HG03457 (cell line): ENCODE measurements at regions not wholly inside any gene's neighbourhood (a gene's known extent, or its start where the extent isn't known, plus 50 kb on each side); places are given as distances from the start of the nearest gene placed in this dataset.

Experiments used
- ATAC-seq: cut with Tn5 transposase; IDR thresholded peaks from one replicate; pipeline ENCODE4 v1.9.1; 2021; ENCODE audit warnings: moderate number of reproducible peaks; ENCODE audit not compliant: unreplicated experiment

GRCh38 chr6:105821027-105821426 lies 265.1 kb upstream of the PRDM1 start:
- no peak for ATAC-seq

- ATAC-seq, result no peak
Observed at GRCh38 chr6:105819745-105820144, 266.4 kb upstream of the PRDM1 start.

GRCh38 chr6:105818505-105818904 lies 267.6 kb upstream of the PRDM1 start:
- ATAC-seq, result no peak

- ATAC-seq, result no peak
Observed at GRCh38 chr6:105817961-105818360, 268.2 kb upstream of the PRDM1 start.

- ATAC-seq, result no peak
Observed at GRCh38 chr6:105817370-105817769, 268.8 kb upstream of the PRDM1 start.

- no peak for ATAC-seq
Observed at GRCh38 chr6:105816847-105817246, 269.3 kb upstream of the PRDM1 start.

GRCh38 chr6:105815661-105816555 lies 270.2 kb upstream of the PRDM1 start:
- no peak for ATAC-seq

- no peak for ATAC-seq
Observed at GRCh38 chr6:105814745-105815536, 271.2 kb upstream of the PRDM1 start.

- no peak for ATAC-seq
Observed at GRCh38 chr6:105810922-105811482, 275.1 kb upstream of the PRDM1 start.

- no peak for ATAC-seq
Observed at GRCh38 chr6:105810105-105810921, 275.8 kb upstream of the PRDM1 start.

- no peak for ATAC-seq
Observed at GRCh38 chr6:105808571-105808970, 277.6 kb upstream of the PRDM1 start.

- ATAC-seq, result no peak
Observed at GRCh38 chr6:105807905-105808304, 278.2 kb upstream of the PRDM1 start.

GRCh38 chr6:105806486-105806920 lies 279.6 kb upstream of the PRDM1 start:
- ATAC-seq, result no peak

GRCh38 chr6:105805501-105806023 lies 280.6 kb upstream of the PRDM1 start:
- no peak for ATAC-seq

- ATAC-seq, result no peak
Observed at GRCh38 chr6:105804424-105804823, 281.7 kb upstream of the PRDM1 start.

- ATAC-seq, result no peak
Observed at GRCh38 chr6:105804000-105804399, 282.1 kb upstream of the PRDM1 start.

- ATAC-seq, result no peak
Observed at GRCh38 chr6:105803442-105803841, 282.7 kb upstream of the PRDM1 start.

- ATAC-seq, result no peak
Observed at GRCh38 chr6:105802703-105803102, 283.4 kb upstream of the PRDM1 start.

GRCh38 chr6:105800871-105801270 lies 285.3 kb upstream of the PRDM1 start:
- ATAC-seq, result no peak

- ATAC-seq, result no peak
Observed at GRCh38 chr6:105800398-105800797, 285.7 kb upstream of the PRDM1 start.

GRCh38 chr6:105799056-105799455 lies 287.1 kb upstream of the PRDM1 start:
- ATAC-seq, result no peak
